Progenitor cell of endocrine pancreas (in vitro differentiated cells): ENCODE measurements at regions not wholly inside any gene's neighbourhood (a gene's known extent, or its start where the extent isn't known, plus 50 kb on each side); places are given as distances from the start of the nearest gene placed in this dataset.
"Not testable (repeated sequence)": the region's sequence is repeated elsewhere in the genome, so short reads cannot be mapped to it uniquely, and the experiment has no call there.

Experiments
- DNase-seq: peaks from one replicate; pipeline ENCODE4 v3.0.0; 2021; ENCODE audit warnings: low spot score; ENCODE audit not compliant: unreplicated experiment
- H3K27ac Mint-ChIP-seq: 2 replicates; pipeline ENCODE4 v1.8.0; 2021; ENCODE audit warnings: mild to moderate bottlenecking, moderate library complexity, mixed read lengths
- H3K27me3 Mint-ChIP-seq: 2 replicates; pipeline ENCODE4 v1.8.0; 2021; ENCODE audit warnings: mixed read lengths
- H3K36me3 Mint-ChIP-seq: 2 replicates; pipeline ENCODE4 v1.8.0; 2022; ENCODE audit warnings: mixed read lengths; ENCODE audit not compliant: insufficient read depth
- H3K4me1 Mint-ChIP-seq: 2 replicates; pipeline ENCODE4 v1.8.0; 2021; ENCODE audit warnings: low read depth, mixed read lengths
- H3K4me3 Mint-ChIP-seq: 2 replicates; pipeline ENCODE4 v1.8.0; 2021; ENCODE audit warnings: low read depth, mild to moderate bottlenecking, moderate library complexity, mixed read lengths
- H3K9me3 Mint-ChIP-seq: 2 replicates; pipeline ENCODE4 v1.8.0; 2021; ENCODE audit warnings: low read depth, mixed read lengths
- CTCF ChIP-seq: fragments of 200-600 bp; sonication (generic); IDR thresholded peaks from one replicate; pipeline ENCODE4 v1.5.0; 2021; ENCODE audit warnings: antibody characterized with exemption, mild to moderate bottlenecking; ENCODE audit not compliant: unreplicated experiment

GRCh38 chr2:215723631-215724011 is 287.8 kb upstream of the FN1 start:
- Mint-ChIP-seq H3K27me3 (no peaks in the 10 kb centered on the region), H3K27ac (no peak overlapping the region), H3K36me3 (no peaks in the 10 kb centered on the region), H3K4me1 (peaks cover 7% of the 10 kb centered on the region), H3K9me3 (peaks cover 8% of the 10 kb centered on the region), H3K4me3 (no peak overlapping the region)
- no peak for DNase-seq
- no peak for TF ChIP-seq CTCF

GRCh38 chr2:215722986-215723630 is 287.2 kb upstream of the FN1 start:
- Mint-ChIP-seq H3K4me3 (no peak overlapping the region), H3K27me3 (no peaks in the 10 kb centered on the region), H3K36me3 (no peaks in the 10 kb centered on the region), H3K9me3 (peaks cover 4% of the 10 kb centered on the region), H3K4me1 (peaks cover 7% of the 10 kb centered on the region), H3K27ac (peak overlapping the region; percentile 6)
- DNase-seq: no peak
- no peak for TF ChIP-seq CTCF

GRCh38 chr2:215722125-215722524 is 286.3 kb upstream of the FN1 start:
- no peaks in the 10 kb centered on the region for H3K36me3 Mint-ChIP-seq
- no peak overlapping the region for H3K4me3 Mint-ChIP-seq
- no peak overlapping the region for H3K27ac Mint-ChIP-seq
- TF ChIP-seq CTCF: no peak
- H3K27me3 Mint-ChIP-seq: no peaks in the 10 kb centered on the region
- DNase-seq: no peak
- H3K4me1 Mint-ChIP-seq: peaks cover 4% of the 10 kb centered on the region
- H3K9me3 Mint-ChIP-seq: peaks cover 4% of the 10 kb centered on the region

- not testable (repeated sequence) for H3K4me1 Mint-ChIP-seq, H3K27ac Mint-ChIP-seq, H3K36me3 Mint-ChIP-seq, H3K27me3 Mint-ChIP-seq, DNase-seq, H3K4me3 Mint-ChIP-seq, H3K9me3 Mint-ChIP-seq
Observed at GRCh38 chr2:215721515-215721914, 285.6 kb upstream of the FN1 start.

- H3K27ac Mint-ChIP-seq: no peak overlapping the region
- H3K4me3 Mint-ChIP-seq: no peak overlapping the region
- DNase-seq: no peak
- H3K27me3 Mint-ChIP-seq: no peaks in the 10 kb centered on the region
- H3K9me3 Mint-ChIP-seq: no peaks in the 10 kb centered on the region
- H3K4me1 Mint-ChIP-seq: peaks cover 4% of the 10 kb centered on the region
- no peaks in the 10 kb centered on the region for H3K36me3 Mint-ChIP-seq
- TF ChIP-seq CTCF: no peak
Observed at GRCh38 chr2:215718890-215719289, 283.0 kb upstream of the FN1 start.

- peaks cover 4% of the 10 kb centered on the region for H3K4me1 Mint-ChIP-seq
- no peak for TF ChIP-seq CTCF
- no peaks in the 10 kb centered on the region for H3K9me3 Mint-ChIP-seq
- no peaks in the 10 kb centered on the region for H3K27me3 Mint-ChIP-seq
- DNase-seq: no peak
- H3K27ac Mint-ChIP-seq: no peak overlapping the region
- no peaks in the 10 kb centered on the region for H3K36me3 Mint-ChIP-seq
- no peak overlapping the region for H3K4me3 Mint-ChIP-seq
Observed at GRCh38 chr2:215718436-215718835, 282.6 kb upstream of the FN1 start.
